B cell (primary cell): ENCODE measurements at regions not wholly inside any gene's neighbourhood (a gene's known extent, or its start where the extent isn't known, plus 50 kb on each side); places are given as distances from the start of the nearest gene placed in this dataset.
A peak's percentile ranks its signal among the peaks of the same experiment; 100 is the strongest.

ENCODE experiments used
- ATAC-seq: fragments of 200-7000 bp; cut with Tn5 transposase; one replicate; pipeline ENCODE4 v1.10.0; 2021; ENCODE audit warnings: low read depth, mild to moderate bottlenecking, moderate number of reproducible peaks, moderate library complexity
- CTCF ChIA-PET: fragments of 350-600 bp; sonication (Branson Sonifier 250); formaldehyde crosslinking; loops from one replicate; lab custom pipeline; 2021; ENCODE audit warnings: antibody characterized with exemption, inconsistent platforms; lab: Charles Lee
- POLR2A ChIA-PET: fragments of 350-600 bp; sonication (Branson Sonifier 250); formaldehyde crosslinking; loops from one replicate; lab custom pipeline; 2021; ENCODE audit warnings: antibody characterized with exemption; lab: Charles Lee
- DNase-seq: peaks from one replicate; pipeline ENCODE4 v3.0.0; 2013
- H2AFZ ChIP-seq: 2 replicates; pipeline ENCODE4 v1.6.1; 2012; ENCODE audit warnings: mild to moderate bottlenecking, low read depth, low read length; ENCODE audit not compliant: insufficient read depth, poor library complexity, severe bottlenecking
- H3K27ac ChIP-seq, 2 donors: 1 replicate in 1 of 2; 2 replicates in 1 of 2; pipeline ENCODE4 v1.5.1; 2012 to 2013; ENCODE audit warnings: low read length in 2 of 2, mild to moderate bottlenecking in 2 of 2, moderate library complexity in 1 of 2
- H3K27me3 ChIP-seq, 4 experiments: fragments of 200-600 bp in 1 of 4; sonication (generic) in 1 of 4; replicated peaks in 1 of 4; 1 replicate in 2 of 4; 2 replicates in 2 of 4; pipeline versions ENCODE4 v1.6.1 to v1.7.0; 2013 to 2016; ENCODE audit warnings: low read length in 3 of 4, mild to moderate bottlenecking in 2 of 4, mixed read lengths in 1 of 4, moderate library complexity in 1 of 4; ENCODE audit not compliant: insufficient read depth in 4 of 4, control insufficient read depth in 3 of 4; ENCODE audit errors: control extremely low read depth in 1 of 4
- H3K36me3 ChIP-seq, 2 experiments: replicated peaks in 1 of 2; 1 replicate in 1 of 2; 2 replicates in 1 of 2; pipeline versions ENCODE4 v1.6.1 to v1.7.1; 2013; ENCODE audit warnings: low read length in 1 of 2; ENCODE audit not compliant: insufficient read depth in 2 of 2, control insufficient read depth in 1 of 2; ENCODE audit errors: control extremely low read depth in 1 of 2, extremely low read depth in 1 of 2
- H3K4me1 ChIP-seq, 2 donors: fragments of 200-600 bp in 1 of 2; sonication (generic) in 1 of 2; 1 replicate in 1 of 2; 2 replicates in 1 of 2; pipeline versions ENCODE4 v1.5.1 to v1.6.1; 2013 to 2017; ENCODE audit warnings: low read length in 2 of 2; ENCODE audit not compliant: control insufficient read depth in 2 of 2, insufficient read depth in 2 of 2
- H3K4me2 ChIP-seq: replicated peaks from 2 replicates; pipeline ENCODE3; 2012; ENCODE audit warnings: mild to moderate bottlenecking, low read depth, low read length; ENCODE audit not compliant: poor library complexity, severe bottlenecking
- H3K4me3 ChIP-seq, 5 experiments: fragments of 200-600 bp in 1 of 5; sonication (generic) in 1 of 5; 1 replicate in 3 of 5; 2 replicates in 2 of 5; pipeline versions ENCODE4 v1.5.1 to v1.7.0; 2011 to 2016; ENCODE audit warnings: low read length in 4 of 5, mild to moderate bottlenecking in 4 of 5, low read depth in 2 of 5, control low read depth in 1 of 5, moderate library complexity in 1 of 5; ENCODE audit not compliant: insufficient read depth in 1 of 5; ENCODE audit errors: control extremely low read depth in 1 of 5, extremely low read depth in 1 of 5
- H3K79me2 ChIP-seq: fragments of 200-600 bp; sonication (generic); one replicate; pipeline ENCODE4 v1.6.0; 2016; ENCODE audit warnings: low read length; ENCODE audit not compliant: control insufficient read depth, insufficient read depth
- H3K9ac ChIP-seq: fragments of 200-600 bp; sonication (generic); 2 replicates; pipeline ENCODE4 v1.6.1; 2017; ENCODE audit warnings: mild to moderate bottlenecking, low read length, moderate library complexity
- H3K9me3 ChIP-seq, 3 donors: one replicate each; pipeline versions ENCODE4 v1.6.1 to v1.7.1; 2013; ENCODE audit warnings: low read length in 2 of 3; ENCODE audit not compliant: control insufficient read depth in 2 of 3, insufficient read depth in 1 of 3; ENCODE audit errors: control extremely low read depth in 1 of 3
- H4K20me1 ChIP-seq: 2 replicates; pipeline ENCODE4 v1.6.0; 2012; ENCODE audit warnings: mild to moderate bottlenecking, low read length; ENCODE audit not compliant: insufficient read depth, control insufficient read depth, poor library complexity, severe bottlenecking
- H3K27ac Mint-ChIP-seq: one replicate; pipeline ENCODE4 v1.8.0; 2021; ENCODE audit warnings: mixed read lengths
- H3K27me3 Mint-ChIP-seq: one replicate; pipeline ENCODE4 v1.8.0; 2021; ENCODE audit warnings: mixed read lengths
- H3K4me1 Mint-ChIP-seq: one replicate; pipeline ENCODE4 v1.8.0; 2021; ENCODE audit warnings: mixed read lengths
- H3K4me3 Mint-ChIP-seq: one replicate; pipeline ENCODE4 v1.8.0; 2021; ENCODE audit warnings: mixed read lengths
- H3K9me3 Mint-ChIP-seq: one replicate; pipeline ENCODE4 v1.8.0; 2022; ENCODE audit warnings: mixed read lengths; ENCODE audit not compliant: insufficient read depth
- CTCF ChIP-seq: fragments of 200-600 bp; IDR thresholded peaks from one replicate; pipeline ENCODE4 v1.8.0; 2022; ENCODE audit warnings: antibody characterized with exemption, mild to moderate bottlenecking
- EZH2 ChIP-seq: IDR thresholded peaks from 2 replicates; pipeline ENCODE4 v1.6.1; 2012; ENCODE audit warnings: borderline replicate concordance, low read depth, mild to moderate bottlenecking, moderate library complexity, low read length; ENCODE audit not compliant: insufficient read depth, poor library complexity, severe bottlenecking
- WGBS: methylation state at CpG from one replicate; pipeline ENCODE4 v1.1.5; 2013; ENCODE audit warnings: missing lambda C conversion rate; ENCODE audit not compliant: insufficient coverage; 5-methylcytosine and 5-hydroxymethylcytosine counted together
- intact Hi-C: fragments of 100-400 bp; cut with micrococcal nuclease; formaldehyde crosslinking; loops from one replicate; pipeline ENCODE4 v1.10.0; 2022

- WGBS = 97% methylated on average over 13 of the region's 13 CpGs
- no peak overlapping the region for H3K4me2 ChIP-seq
- no peak overlapping the region for H3K4me3 Mint-ChIP-seq
- no peak for DNase-seq
- no peaks in the 10 kb centered on the region for H3K9me3 ChIP-seq
- intact Hi-C loops = no loop called here
- H3K27me3 ChIP-seq = no peaks in the 10 kb centered on the region
- H3K27ac ChIP-seq = no peak overlapping the region
- H3K4me3 ChIP-seq = no peak overlapping the region
- no peaks in the 10 kb centered on the region for H3K4me1 Mint-ChIP-seq
- ChIA-PET POLR2A (no interaction called here), CTCF (no interaction called here)
- H3K79me2 ChIP-seq = peaks cover 44% of the 10 kb centered on the region
- H3K27me3 Mint-ChIP-seq = no peaks in the 10 kb centered on the region
- no peaks in the 10 kb centered on the region for H3K9me3 Mint-ChIP-seq
- no peaks in the 10 kb centered on the region for H3K4me1 ChIP-seq
- H3K27ac Mint-ChIP-seq = no peak overlapping the region
- H3K36me3 ChIP-seq = peaks cover 0 to 28% of the 10 kb centered on the region in 2 experiments
- ATAC-seq = no peak
- H3K9ac ChIP-seq = no peak overlapping the region
- peaks cover 55% of the 10 kb centered on the region for H4K20me1 ChIP-seq
- H2AFZ ChIP-seq = no peak overlapping the region
- TF ChIP-seq CTCF = no peak
- TF ChIP-seq EZH2 = no peak
These were observed 127.3 kb downstream of the NCOR2 start for GRCh38 chr12:124440031-124440626.

- peaks cover 0 to 24% of the 10 kb centered on the region in 2 experiments for H3K36me3 ChIP-seq
- H3K4me3 ChIP-seq = no peak overlapping the region
- no peak for ATAC-seq
- no peaks in the 10 kb centered on the region for H3K9me3 ChIP-seq
- H3K27me3 ChIP-seq = no peaks in the 10 kb centered on the region
- H3K79me2 ChIP-seq = peaks cover 30% of the 10 kb centered on the region
- H3K9me3 Mint-ChIP-seq = no peaks in the 10 kb centered on the region
- TF ChIP-seq EZH2 (no peak), CTCF (no peak)
- no peak overlapping the region for H3K9ac ChIP-seq
- H3K4me1 ChIP-seq = no peaks in the 10 kb centered on the region
- H3K4me3 Mint-ChIP-seq = no peak overlapping the region
- no peaks in the 10 kb centered on the region for H3K27me3 Mint-ChIP-seq
- H3K4me2 ChIP-seq = no peak overlapping the region
- no peak overlapping the region for H2AFZ ChIP-seq
- 92% methylated on average over 5 of the region's 8 CpGs for WGBS
- H4K20me1 ChIP-seq = peaks cover 48% of the 10 kb centered on the region
- ChIA-PET POLR2A (no interaction called here), CTCF (no interaction called here)
- H3K27ac Mint-ChIP-seq = no peak overlapping the region
- intact Hi-C loops = no loop called here
- no peak for DNase-seq
- H3K4me1 Mint-ChIP-seq = no peaks in the 10 kb centered on the region
- H3K27ac ChIP-seq = peak overlapping the region in 1 of 2 donors; percentile 56
These were observed 128.9 kb downstream of the NCOR2 start for GRCh38 chr12:124438437-124439056.
